Transverse colon (tissue), 4 donors: ENCODE measurements at regions not wholly inside any gene's neighbourhood (a gene's known extent, or its start where the extent isn't known, plus 50 kb on each side); places are given as distances from the start of the nearest gene placed in this dataset.

Experiments used
- POLR2A ChIP-seq: fragments of 450-650 bp; IDR thresholded peaks from one replicate; pipeline ENCODE4 v1.6.1; 2016; ENCODE audit warnings: antibody characterized with exemption, mild to moderate bottlenecking, moderate library complexity
- POLR2AphosphoS5 ChIP-seq, 3 donors: sonication (generic); formaldehyde crosslinking; IDR thresholded peaks; one replicate each; pipeline ENCODE4 v1.6.1; 2016; ENCODE audit warnings: antibody characterized with exemption in 3 of 3
- TF ChIP-seq, protein P1 (sequence below), 5 experiments: fragments of 200-600 bp in 3 of 5; fragments of 450-650 bp in 2 of 5; sonication (generic) in 3 of 5; IDR thresholded peaks; 1 replicate in 2 of 5; 2 replicates in 3 of 5; pipeline ENCODE4 v1.5.1; 2016 to 2017; ENCODE audit warnings: antibody characterized with exemption in 5 of 5, inconsistent platforms in 3 of 5, mild to moderate bottlenecking in 2 of 5, moderate library complexity in 1 of 5

DNA sequence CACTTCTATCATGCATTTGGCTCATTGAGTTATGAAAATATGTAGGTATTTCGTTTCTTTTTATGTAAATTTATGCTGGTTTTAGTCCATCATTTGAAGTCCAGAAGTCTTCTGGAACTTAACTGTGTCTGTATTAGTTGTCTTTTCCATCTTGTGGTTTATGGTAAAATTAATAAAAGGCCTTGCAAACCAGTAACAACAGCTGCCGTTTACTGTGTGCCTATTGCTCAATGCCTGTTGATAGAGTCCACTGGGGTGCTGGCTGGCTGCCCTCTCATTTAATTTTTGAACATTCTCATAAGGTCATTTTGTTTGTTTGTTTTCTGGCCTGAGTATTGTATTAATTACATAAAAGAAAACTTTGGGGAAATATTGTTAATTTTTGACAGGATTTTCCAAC lies 98.0 kb downstream of the NAA11 start:
- TF ChIP-seq, protein P1, sequence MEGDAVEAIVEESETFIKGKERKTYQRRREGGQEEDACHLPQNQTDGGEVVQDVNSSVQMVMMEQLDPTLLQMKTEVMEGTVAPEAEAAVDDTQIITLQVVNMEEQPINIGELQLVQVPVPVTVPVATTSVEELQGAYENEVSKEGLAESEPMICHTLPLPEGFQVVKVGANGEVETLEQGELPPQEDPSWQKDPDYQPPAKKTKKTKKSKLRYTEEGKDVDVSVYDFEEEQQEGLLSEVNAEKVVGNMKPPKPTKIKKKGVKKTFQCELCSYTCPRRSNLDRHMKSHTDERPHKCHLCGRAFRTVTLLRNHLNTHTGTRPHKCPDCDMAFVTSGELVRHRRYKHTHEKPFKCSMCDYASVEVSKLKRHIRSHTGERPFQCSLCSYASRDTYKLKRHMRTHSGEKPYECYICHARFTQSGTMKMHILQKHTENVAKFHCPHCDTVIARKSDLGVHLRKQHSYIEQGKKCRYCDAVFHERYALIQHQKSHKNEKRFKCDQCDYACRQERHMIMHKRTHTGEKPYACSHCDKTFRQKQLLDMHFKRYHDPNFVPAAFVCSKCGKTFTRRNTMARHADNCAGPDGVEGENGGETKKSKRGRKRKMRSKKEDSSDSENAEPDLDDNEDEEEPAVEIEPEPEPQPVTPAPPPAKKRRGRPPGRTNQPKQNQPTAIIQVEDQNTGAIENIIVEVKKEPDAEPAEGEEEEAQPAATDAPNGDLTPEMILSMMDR (IDR thresholded peaks at IDR 0.05), result no peak
- TF ChIP-seq POLR2AphosphoS5 (IDR thresholded peaks at IDR 0.05) (no peak), POLR2A (no peak)
